HG03175 (cell line): ENCODE measurements at regions not wholly inside any gene's neighbourhood (a gene's known extent, or its start where the extent isn't known, plus 50 kb on each side); places are given as distances from the start of the nearest gene placed in this dataset.
A peak's percentile ranks its signal among the peaks of the same experiment; 100 is the strongest.
"Not testable (repeated sequence)": the region's sequence is repeated elsewhere in the genome, so short reads cannot be mapped to it uniquely, and the experiment has no call there.

ENCODE experiments used
- ATAC-seq: cut with Tn5 transposase; IDR thresholded peaks from one replicate; pipeline ENCODE4 v1.9.1; 2021; ENCODE audit warnings: mild to moderate bottlenecking, moderate library complexity; ENCODE audit not compliant: unreplicated experiment

GRCh38 chr4:14151101-14151500, 523.6 kb upstream of the BOD1L1 start:
- ATAC-seq, result no peak

- ATAC-seq, result peak; percentile 69
Observed at GRCh38 chr4:14152834-14153519, 525.5 kb upstream of the BOD1L1 start.

GRCh38 chr4:14155803-14156202, 528.3 kb upstream of the BOD1L1 start:
- ATAC-seq, result no peak

GRCh38 chr4:14157262-14157661, 529.7 kb upstream of the BOD1L1 start:
- ATAC-seq, result peak; percentile 53

GRCh38 chr4:14165222-14165920, 537.8 kb upstream of the BOD1L1 start:
- ATAC-seq, result peak; percentile 100

GRCh38 chr4:14167876-14168510, 540.5 kb upstream of the BOD1L1 start:
- no peak for ATAC-seq

- ATAC-seq, result peak; percentile 56
Observed at GRCh38 chr4:14168919-14169318, 541.4 kb upstream of the BOD1L1 start.

GRCh38 chr4:14169460-14169859, 541.9 kb upstream of the BOD1L1 start:
- ATAC-seq, result no peak

- not testable (repeated sequence) for ATAC-seq
Observed at GRCh38 chr4:14169940-14170339, 542.4 kb upstream of the BOD1L1 start.

GRCh38 chr4:14176613-14177012, 549.1 kb upstream of the BOD1L1 start:
- ATAC-seq, result no peak

GRCh38 chr4:14177987-14178386, 550.5 kb upstream of the BOD1L1 start:
- peak; percentile 93 for ATAC-seq

GRCh38 chr4:14178421-14178820, 550.9 kb upstream of the BOD1L1 start:
- ATAC-seq, result peak; percentile 70

GRCh38 chr4:14180166-14180565, 552.6 kb upstream of the BOD1L1 start:
- ATAC-seq, result no peak

- ATAC-seq, result no peak
Observed at GRCh38 chr4:14180983-14181601, 553.6 kb upstream of the BOD1L1 start.

- no peak for ATAC-seq
Observed at GRCh38 chr4:14182148-14182547, 554.6 kb upstream of the BOD1L1 start.

- ATAC-seq, result no peak
Observed at GRCh38 chr4:14184265-14184664, 556.7 kb upstream of the BOD1L1 start.

- ATAC-seq, result no peak
Observed at GRCh38 chr4:14184767-14185166, 557.2 kb upstream of the BOD1L1 start.

- ATAC-seq, result no peak
Observed at GRCh38 chr4:14188214-14188613, 560.7 kb upstream of the BOD1L1 start.

- ATAC-seq, result no peak
Observed at GRCh38 chr4:14193601-14194000, 566.1 kb upstream of the BOD1L1 start.

GRCh38 chr4:14196131-14196530, 568.6 kb upstream of the BOD1L1 start:
- ATAC-seq, result no peak

GRCh38 chr4:14215116-14215770, 587.7 kb upstream of the BOD1L1 start:
- ATAC-seq, result no peak
